ENCODE measurements at regions not wholly inside any gene's neighbourhood (a gene's known extent, or its start where the extent isn't known, plus 50 kb on each side); places are given as distances from the start of the nearest gene placed in this dataset.

GRCh38 chr1:203954788-203955552, 93.6 kb downstream of the SNRPE start:
- TF ChIP-seq CTCF (conservative IDR thresholded peaks at IDR 0.05) (no peak), EZH2 (IDR thresholded peaks at IDR 0.05; ENCODE audit: low read depth) (no peak)
